ENCODE measurements at regions not wholly inside any gene's neighbourhood (a gene's known extent, or its start where the extent isn't known, plus 50 kb on each side); places are given as distances from the start of the nearest gene placed in this dataset.
"Not testable (repeated sequence)": the region's sequence is repeated elsewhere in the genome, so short reads cannot be mapped to it uniquely, and the experiment has no call there.

DNA sequence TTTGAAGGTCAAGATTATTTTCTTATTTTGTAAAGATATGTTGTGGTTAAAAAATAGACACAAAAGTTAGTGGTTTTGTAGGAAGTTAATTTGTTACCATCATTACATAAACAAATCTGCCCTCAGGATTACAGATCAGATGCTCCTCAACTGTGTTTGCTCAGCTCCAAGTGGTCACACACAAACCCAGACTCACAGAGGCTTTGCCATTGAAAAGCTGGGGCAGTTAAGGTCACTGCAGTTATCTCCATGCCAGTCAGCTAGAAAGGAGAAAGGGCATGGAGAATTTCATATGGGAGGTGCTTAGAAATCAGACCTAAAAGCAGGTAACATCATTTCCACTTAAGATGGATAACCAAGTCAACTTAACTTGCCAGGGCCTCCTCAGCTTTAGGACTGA is 825.7 kb upstream of the GBE1 start:
- DNase-seq, result no peak

DNA sequence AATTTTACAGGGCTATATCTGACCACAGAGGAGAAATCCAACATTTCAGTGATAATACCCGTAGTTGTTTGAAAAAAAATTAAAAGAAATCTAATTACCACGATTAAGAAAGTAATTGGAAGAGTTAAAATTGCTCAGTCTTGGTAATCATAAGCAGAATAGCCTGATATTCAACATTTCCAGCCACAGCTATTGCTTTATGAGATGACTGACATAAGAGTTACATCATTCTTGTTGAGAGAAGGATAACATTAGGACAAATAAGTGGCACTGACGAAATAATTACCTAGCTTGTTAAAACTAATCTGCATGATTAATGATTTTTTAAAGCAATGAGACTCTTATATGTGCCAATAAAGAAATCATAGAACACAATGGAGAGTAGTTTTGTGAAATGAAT is 825.0 kb upstream of the GBE1 start:
- no peak for DNase-seq

DNA sequence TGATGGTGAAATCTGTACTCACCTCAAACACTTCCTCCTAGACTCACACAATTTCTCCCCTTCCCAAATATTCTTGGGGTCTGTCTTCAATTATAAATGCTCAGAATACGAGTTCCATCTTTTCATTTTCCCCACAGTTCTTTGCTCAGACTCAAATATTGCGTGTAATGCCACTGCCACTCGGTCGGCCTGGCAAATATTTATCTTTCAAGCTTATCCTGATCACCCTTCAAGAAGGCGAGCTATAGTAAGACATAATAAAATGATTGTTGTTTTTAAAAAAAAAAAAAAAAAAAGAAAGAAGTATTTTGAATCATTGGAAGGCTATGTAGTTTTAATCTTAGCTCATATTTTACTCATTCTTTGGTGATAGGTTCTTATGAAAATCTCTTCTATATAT is 824.6 kb upstream of the GBE1 start:
- DNase-seq, result not testable (repeated sequence)

DNA sequence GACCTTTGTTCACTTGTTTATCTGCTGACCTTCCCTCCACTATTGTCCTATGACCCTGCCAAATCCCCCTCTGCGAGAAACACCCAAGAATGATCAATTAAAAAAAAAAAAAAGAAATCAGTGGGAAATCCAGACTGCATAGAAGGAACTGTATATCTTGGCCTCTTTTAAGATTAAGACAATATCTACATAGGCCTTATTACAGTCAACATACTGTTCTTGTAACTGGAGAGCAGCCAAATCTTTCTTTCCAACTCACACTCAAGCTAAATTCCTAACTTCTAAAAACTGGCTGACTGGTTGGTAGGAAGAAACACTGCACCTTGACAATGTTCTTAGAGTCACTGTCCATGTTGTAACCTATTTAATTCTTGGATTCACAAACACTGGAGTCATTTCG is 824.1 kb upstream of the GBE1 start:
- DNase-seq, result not testable (repeated sequence)

DNA sequence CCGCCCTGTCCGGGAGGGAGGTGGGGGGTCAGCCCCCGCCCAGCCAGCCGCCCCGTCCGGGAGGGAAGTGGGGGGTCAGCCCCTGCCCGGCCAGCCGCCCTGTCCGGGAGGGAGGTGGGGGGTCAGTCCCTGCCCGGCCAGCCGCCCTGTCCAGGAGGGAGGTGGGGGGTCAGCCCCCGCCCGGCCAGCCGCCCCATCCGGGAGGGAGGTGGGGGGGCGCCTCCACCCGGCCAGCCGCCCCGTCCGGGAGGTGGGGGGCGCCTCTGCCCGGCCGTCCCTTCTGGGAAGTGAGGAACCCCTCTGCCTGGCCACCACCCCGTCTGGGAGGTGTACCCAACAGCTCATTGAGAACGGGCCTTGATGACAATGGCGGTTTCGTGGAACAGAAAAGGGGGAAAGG is 823.4 kb upstream of the GBE1 start:
- DNase-seq, result not testable (repeated sequence)

DNA sequence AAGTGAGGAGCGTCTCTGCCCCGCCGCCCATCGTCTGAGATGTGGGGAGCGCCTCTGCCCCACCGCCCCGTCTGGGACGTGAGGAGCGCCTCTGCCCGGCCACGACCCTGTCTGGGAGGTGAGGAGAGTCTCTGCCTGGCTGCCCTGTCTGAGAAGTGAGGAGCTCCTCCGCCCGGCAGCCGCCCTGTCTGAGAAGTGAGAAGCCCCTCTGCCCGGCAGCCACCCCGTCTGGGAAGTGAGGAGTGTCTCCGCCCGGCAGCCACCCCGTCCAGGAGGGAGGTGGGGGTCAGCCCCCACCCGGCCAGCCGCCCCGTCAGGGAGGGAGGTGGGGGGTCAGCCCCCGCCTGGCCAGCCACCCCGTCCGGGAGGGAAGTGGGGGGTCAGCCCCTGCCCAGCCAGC is 823.0 kb upstream of the GBE1 start:
- not testable (repeated sequence) for DNase-seq

DNA sequence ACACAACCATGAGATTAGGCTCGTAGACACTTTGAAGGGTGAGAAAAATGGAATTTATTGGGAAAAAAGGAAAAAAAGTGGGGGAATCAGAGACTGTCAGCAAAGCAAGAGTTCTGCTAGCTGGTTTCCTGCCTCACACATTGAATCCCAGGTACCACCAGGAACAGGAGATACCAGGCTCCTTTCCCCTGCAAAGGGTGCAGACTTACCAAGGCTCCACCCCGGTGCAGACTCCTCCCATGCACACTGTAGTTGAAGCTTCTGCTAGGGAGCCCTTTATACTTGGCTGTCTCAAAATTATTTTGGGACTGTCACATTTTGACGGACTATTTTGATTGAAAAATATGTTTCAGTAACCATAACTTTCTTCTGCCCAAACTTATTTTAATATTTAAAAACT is 819.9 kb upstream of the GBE1 start:
- no peak for DNase-seq

DNA sequence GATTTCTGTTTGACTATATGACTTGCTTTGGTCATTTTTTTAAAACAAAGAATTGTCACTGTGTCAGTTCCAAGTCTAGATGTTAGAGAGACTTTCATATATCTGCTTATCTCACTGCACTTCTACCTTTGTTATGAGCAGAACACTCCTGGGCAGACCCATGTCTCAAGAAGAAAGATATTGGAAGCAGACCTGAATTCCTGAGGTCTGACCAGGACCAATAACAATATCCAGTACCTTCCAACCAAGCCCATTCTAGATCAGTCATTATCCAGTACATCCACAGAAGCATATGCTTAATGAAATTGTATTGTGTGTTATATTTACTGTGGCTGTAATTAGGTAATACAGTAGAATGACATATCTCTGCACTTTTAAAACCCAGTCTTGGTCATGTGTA is 811.3 kb upstream of the GBE1 start:
- DNase-seq, result no peak

DNA sequence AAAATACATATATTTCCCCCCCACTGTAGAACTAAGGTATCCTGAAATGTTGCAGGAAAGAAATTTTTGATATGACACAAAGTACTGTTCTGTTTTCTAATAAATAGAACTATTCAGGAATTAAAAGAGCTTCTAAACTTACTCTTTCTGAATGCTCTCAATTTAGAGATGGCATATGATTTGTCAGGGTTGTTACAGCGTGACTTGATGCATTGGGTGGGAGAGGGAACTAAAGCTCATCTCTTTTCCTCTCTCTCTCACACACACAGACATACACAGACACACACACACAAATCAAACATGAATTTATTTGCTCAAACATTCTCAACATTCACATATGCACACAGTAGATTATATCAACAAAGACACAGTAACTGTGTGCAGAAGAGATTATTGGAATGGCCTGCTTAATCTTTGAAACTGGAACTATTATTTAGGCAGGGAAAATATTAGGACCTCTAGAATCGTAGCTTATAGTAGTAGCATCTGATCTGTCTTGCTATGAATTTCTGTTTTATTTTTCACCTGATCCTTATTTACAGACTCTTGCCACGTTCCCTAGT is 807.4 kb upstream of the GBE1 start:
- DNase-seq, result no peak

DNA sequence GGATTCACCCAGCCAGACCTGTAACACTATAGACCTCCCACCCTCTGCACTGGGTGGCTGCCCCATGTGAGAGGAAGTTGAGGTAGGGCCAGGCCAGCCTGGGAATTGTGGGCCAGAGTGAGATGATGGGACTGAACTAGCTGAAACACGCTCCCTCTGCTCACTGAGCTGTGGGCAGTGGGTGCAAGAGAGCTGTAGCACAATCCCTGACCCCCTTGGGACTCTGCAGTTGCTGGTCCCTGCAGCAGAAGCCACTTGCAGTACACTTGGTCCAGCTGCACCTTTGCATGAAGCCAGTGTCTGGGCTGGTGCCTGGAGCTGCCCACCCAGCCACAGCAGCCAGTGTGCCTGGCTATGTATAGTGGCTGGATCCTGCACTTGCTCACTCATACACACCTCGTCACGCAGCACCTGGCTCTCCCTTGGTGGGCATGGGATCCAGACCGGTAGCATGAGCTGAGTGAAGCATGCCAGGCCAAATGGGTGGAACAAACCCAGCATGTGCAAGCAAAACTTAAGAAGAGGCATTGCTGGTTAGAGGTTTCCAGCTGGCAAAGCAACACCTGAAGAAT is 805.7 kb upstream of the GBE1 start:
- DNase-seq, result no peak

DNA sequence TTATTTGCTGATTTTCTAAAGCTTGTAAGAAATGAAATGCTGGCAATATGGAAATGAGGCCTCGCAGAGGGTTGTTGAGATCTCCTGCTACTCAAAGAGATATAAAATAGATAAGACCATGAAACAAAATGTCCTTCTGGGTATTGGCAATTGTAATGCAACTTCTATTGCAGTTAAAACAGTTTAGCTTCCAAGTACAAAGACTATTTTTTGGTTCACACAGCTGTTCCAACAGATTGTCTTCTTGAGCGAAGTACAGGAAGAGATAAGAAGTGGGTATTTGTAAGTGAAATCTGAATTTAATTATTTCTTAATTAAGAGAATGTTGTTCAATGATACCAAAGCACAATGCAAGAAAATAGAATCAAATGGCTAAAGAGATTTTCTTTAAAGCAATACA is 801.5 kb upstream of the GBE1 start:
- DNase-seq, result no peak

DNA sequence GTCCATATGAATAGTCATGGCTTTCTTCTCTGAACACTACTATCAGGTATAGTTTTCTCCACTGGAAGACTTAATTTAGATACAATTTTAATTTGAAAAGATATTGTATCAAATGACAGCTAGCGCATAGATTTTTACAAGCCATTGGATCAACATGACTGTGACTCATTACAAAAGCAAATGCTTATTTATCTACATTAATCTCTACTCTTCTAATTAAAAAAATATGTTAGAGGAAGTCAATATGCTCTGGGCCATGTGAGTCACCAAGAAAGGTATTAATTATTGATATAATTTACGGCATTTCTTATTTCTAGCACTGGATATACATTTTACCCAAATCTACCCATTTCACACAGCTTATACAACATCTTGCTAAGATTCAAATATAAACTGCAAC is 800.3 kb upstream of the GBE1 start:
- DNase-seq, result no peak

DNA sequence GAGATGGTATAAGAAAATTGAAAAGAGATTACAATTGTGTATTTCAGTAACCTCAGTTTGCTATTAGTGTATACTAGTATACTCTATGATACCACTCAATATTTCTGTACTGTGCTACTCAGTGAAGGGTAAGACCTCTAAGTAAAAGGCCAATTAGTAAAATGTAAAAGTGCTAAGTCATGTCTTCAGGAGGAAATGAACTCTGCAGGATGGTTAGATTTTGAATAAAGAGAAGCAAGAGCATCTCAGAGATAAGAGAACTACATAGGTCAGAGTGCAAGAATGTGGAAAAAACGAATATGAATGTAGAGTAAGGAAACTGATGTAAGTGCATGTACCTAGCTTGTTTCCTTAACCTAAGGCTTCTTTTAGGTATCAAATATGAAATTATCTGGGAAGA is 796.6 kb upstream of the GBE1 start:
- DNase-seq, result no peak

DNA sequence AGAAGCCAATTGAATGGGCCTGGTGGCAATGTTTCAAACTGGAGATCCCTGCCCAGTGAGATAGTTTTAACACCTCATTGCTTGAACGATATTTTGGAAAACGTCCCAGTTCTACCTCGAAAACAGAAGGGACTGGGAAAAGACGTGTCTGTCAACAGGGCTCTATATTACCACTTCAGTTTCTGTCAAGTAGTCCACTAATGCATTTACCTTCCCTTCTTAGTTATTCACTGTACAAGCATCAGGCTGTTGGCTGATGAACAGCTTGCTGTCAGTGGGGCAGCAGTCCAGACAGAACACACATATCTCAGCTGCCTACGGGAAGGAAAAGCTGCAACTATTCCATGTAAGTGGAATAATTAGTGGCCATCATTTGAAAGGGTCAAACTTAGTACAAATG is 794.7 kb upstream of the GBE1 start:
- DNase-seq, result peak; percentile 67

DNA sequence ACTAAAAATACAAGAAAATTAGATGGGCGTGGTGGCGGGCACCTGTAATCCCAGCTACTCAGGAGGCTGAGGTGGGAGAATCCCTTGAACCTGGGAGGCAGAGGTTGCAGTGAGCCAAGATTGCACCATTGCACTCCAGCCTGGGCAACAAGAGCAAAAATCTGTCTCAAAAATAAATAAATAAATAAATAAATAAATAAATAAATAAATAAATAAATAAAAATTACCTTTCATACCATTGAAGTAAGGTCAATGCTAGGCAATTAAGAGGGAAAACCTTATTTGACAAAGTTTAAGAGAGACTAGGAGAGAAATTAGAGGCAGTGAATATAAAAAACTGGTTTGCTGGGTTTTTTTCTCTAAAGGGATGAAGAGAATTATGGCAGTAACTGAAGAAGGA is 781.1 kb upstream of the GBE1 start:
- DNase-seq, result not testable (repeated sequence)

DNA sequence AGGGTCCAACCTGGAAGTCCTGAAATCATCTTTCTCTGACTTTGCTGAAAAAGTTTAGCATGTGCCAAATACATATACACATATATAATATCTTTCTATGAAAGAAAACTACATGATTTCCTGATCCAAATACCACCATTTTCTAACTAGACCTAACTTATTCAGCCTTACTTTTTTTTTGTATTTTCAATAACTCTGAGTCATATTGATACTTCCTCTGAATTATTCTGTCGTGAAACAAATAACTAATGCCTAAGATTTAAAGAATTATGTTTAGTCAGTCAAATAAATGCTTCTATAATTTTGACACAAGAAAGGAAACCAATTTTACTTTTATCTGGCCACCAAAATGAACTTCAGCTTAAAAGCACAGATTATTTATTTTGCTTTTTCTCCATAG is 760.2 kb upstream of the GBE1 start:
- DNase-seq, result no peak

DNA sequence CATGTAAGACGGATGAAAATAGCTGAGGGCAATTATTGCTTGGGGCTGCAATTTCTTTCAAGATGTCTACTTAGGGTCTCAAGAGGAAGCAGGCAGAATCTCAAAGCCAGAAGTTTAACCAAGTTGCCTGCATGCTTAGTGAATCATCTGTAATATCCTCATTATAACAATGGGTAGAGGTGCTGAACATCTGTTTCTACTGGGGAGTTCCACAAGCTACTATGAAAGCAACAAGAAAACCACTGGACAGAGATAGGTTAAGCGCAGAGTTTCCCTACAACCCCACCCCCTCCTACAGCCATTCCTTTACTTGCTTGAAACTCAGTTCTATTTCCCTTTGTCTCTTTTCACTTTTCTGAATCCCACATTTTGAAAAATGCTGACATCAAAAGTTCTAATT is 759.4 kb upstream of the GBE1 start:
- DNase-seq, result no peak

DNA sequence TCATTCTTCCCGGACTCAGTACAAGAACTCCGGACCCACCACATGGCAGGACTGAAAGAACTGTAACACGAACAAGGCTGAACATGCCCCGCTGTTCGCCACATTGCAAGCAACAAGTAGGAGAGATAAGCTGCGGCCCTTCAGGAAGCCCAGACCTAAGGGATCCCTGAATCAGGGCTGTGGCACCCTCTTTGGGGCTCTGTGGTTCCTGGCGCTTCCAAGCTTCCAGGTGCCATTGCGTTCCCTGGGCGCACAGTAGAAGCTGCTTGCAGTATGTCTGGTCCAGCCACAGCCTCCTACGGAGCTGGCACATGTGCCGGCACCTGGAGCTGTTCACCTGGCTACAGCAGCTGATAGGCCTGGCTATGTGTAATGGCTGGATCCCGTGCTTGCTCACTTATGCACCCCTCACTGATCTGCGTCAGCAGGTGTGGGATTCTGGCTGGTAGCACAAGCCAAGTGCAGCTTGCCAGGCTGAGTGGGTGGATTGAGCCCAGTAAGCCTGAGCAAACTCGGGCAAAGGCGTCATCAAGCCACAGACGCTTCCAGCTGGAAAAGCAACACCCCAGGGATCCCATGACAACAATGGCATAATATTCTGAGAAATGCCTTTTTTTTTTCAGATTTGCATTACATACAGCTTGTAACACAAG is 748.6 kb upstream of the GBE1 start:
- no peak for DNase-seq

DNA sequence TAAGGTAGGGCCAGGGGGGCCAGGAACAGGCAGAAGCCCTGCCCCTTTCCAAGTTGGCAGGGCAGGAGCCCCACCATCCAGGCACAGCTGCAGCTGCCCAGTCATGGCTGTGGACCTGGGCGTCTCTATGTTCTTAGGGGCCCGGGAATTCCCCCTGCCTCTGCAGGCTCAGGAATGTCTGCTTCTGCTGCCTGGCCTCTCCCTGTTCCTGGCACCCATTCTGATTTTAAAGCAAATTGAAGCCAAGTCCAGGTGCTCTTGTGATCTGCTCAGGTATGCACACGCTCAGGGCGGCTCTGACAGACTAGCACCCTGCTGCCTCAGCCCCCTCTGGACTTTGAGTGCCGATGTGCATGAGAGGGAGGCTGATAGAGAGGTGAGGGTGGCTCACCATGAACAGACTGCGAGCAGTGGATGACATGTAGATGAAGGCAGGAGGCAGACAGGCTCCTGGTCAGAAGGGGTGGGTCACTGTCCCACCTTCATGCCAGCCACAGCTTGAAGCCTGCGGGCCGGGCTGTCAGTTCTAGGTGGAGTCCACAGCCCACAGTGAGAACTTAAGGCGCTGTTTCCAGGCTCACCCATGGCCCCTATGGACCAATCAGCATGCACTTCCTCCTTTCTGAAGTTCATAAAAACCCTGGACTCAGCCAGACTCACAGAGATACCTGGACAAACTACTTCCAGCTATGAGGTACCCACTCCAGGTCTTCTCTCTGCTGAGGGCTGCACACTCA is 747.8 kb upstream of the GBE1 start:
- no peak for DNase-seq

DNA sequence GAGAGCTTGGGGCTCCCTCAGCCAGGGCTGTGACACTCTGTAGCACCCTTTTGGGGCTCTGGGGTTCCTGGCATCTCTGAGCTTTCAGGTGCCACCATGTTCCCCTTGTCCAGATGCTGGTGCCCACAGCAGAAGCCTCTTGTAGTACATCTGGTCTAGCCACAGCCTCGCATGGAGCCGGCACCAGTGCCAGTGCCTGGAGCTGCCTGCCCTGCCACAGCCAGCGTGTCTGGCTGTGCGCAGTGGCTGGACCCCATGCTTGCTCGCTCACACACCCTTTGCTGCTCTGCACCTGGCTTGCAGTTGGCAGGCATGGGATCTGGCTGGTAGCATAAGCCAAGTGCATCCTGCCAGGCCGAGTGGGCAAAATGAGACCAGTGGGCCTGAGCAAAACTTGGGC is 744.8 kb upstream of the GBE1 start:
- no peak for DNase-seq

DNA sequence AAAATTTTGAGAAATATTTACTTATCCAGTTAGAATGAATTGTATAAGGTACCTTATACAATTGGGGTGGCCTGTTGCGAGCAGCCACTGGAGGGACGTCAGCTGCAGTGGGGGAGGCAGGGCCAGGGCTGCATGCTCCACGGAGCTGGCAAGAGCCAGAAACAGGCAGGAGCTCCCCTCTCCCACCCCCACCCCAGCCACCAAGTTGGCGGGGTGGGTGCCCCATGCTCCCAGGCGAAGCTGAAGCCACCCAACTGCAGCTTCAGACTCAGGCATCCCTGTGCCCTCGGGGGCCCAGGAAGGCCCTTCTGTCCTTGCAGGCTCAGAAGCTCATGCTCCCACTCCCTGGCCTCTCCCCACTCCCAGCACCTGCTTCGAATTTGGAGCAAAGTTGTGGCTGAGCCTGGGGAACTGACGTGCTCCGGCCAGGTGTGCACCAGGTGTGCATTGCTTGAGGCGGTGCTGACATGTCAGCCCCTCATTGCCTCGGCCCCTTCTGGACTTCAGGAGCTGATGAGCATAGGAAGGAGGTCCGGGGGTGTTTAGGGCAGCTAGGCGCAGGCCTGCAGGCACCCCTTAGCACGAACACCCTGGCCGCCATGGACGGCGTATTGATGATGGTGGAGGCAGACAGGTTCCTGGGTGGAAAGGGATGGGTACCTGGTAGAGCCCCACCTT is 743.8 kb upstream of the GBE1 start:
- no peak for DNase-seq

DNA sequence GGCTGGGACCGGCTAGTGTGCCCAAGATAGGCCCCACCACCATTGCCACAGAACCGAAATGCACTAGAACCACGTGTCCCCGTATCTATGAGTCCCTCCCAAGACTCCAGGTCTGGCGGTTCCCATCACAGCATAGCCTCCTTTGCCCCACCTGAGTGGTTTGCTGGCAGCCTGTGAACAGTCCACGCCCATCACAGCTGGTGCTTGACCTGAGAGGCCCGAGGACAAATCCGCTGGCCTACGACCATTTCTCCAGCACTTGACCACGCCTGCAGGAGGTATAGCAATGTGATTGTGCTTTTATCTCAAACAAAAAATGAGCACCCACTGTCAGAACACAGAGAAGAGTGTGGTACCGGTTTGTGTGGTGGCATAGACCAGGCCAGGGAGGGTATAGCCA is 736.7 kb upstream of the GBE1 start:
- no peak for DNase-seq

DNA sequence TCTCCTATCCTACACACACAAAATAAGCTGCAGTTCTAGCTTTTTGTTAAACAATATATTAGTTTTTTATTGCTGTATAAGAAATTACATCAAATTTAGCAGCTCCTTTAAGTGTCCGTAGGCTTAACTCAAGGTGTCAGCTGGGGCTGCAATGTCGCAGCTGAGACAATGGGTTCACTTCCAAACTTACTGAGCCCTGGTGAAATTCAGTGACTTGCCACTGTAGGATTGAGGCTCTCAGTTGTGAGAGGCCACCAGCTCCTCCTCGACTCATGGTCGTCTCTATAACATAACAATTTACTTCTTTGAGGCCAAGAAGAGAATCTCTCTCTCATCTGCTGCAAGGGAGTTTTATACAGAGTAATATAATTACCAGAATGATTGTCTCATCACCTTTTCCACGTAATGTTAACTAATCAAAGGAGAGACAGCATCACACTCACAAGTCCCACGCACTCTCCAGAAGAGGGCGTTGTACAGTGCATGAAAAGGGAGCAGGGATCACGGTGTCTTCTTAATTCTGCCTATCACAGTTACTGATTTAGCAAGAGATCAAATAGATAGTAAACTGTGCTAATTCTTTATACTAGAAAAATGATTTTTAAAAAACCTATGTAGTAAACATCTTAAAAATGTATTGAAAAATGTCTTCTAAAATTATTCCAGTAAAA is 735.6 kb upstream of the GBE1 start:
- no peak for DNase-seq
